IMR-90 (cell line): ENCODE measurements at regions not wholly inside any gene's neighbourhood (a gene's known extent, or its start where the extent isn't known, plus 50 kb on each side); places are given as distances from the start of the nearest gene placed in this dataset.

Experiments
- CEBPB ChIP-seq: IDR thresholded peaks from 2 replicates; pipeline ENCODE4 v1.6.1; 2012; ENCODE audit warnings: low read depth, low read length, improper control_type of control experiment
- FOS ChIP-seq: fragments of 150-350 bp; IDR thresholded peaks from 2 replicates; pipeline ENCODE4 v1.6.1; 2016; ENCODE audit warnings: low read depth, low read length
- MAFK ChIP-seq: IDR thresholded peaks from 2 replicates; pipeline ENCODE4 v1.6.1; 2012; ENCODE audit warnings: low read depth, low read length, improper control_type of control experiment
- NFE2L2 ChIP-seq: fragments of 150-350 bp; IDR thresholded peaks from 2 replicates; pipeline ENCODE4 v1.6.1; 2016; ENCODE audit warnings: low read depth, mild to moderate bottlenecking, low read length
- POLR2A ChIP-seq: IDR thresholded peaks from 2 replicates; pipeline ENCODE4 v1.6.1; 2012; ENCODE audit warnings: mild to moderate bottlenecking, low read depth, low read length
- RAD21 ChIP-seq: IDR thresholded peaks from 2 replicates; pipeline ENCODE4 v1.6.1; 2012; ENCODE audit warnings: low read length, improper control_type of control experiment
- SMC3 ChIP-seq: fragments of 150-350 bp; IDR thresholded peaks from 2 replicates; pipeline ENCODE4 v1.6.1; 2016; ENCODE audit warnings: low read depth, mild to moderate bottlenecking, antibody characterized with exemption, low read length, moderate library complexity
- TF ChIP-seq, protein P1 (sequence below): conservative IDR thresholded peaks from 2 replicates; pipeline ENCODE4 v1.5.1; 2012; ENCODE audit warnings: mild to moderate bottlenecking, low read depth, low read length, improper control_type of control experiment
- TF ChIP-seq, protein P2 (sequence below): fragments of 150-350 bp; IDR thresholded peaks from 2 replicates; pipeline ENCODE4 v1.6.1; 2016; ENCODE audit warnings: low read depth, mild to moderate bottlenecking, low read length, moderate library complexity, borderline replicate concordance

DNA sequence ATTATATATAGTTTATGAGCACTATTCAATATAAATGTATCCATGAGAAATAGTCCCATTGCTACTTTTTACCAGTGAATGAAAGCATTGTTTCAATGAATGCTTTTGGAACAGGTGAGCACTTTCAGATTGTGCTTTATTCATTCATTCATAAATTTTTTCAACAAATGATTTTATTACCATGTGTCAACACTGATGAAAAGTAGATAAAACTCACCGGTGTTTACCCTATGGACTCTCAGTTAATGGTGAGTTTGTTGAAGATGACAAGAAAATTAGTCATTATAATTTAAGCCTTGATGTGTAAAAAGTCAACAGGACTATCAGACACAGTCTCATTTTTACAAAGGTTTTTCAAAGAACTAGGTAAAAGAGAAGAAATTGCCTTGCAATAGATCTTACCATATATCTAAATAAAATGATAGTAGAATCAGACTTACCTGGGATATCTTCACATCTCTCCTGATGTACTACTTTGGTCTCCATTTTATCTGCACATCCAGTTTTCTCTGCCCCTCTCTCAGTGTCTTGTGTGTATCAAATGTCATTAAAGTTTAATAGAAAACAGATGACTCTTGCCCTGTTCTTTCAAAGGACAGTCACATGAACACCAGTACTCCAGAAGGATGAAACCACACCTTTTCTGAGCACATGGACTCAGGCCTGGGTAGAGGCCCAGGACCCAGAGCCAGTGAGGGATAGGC is 325.3 kb upstream of the RND3 start:
- TF ChIP-seq POLR2A, result no peak
- TF ChIP-seq, protein P1, sequence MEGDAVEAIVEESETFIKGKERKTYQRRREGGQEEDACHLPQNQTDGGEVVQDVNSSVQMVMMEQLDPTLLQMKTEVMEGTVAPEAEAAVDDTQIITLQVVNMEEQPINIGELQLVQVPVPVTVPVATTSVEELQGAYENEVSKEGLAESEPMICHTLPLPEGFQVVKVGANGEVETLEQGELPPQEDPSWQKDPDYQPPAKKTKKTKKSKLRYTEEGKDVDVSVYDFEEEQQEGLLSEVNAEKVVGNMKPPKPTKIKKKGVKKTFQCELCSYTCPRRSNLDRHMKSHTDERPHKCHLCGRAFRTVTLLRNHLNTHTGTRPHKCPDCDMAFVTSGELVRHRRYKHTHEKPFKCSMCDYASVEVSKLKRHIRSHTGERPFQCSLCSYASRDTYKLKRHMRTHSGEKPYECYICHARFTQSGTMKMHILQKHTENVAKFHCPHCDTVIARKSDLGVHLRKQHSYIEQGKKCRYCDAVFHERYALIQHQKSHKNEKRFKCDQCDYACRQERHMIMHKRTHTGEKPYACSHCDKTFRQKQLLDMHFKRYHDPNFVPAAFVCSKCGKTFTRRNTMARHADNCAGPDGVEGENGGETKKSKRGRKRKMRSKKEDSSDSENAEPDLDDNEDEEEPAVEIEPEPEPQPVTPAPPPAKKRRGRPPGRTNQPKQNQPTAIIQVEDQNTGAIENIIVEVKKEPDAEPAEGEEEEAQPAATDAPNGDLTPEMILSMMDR, result no peak
- TF ChIP-seq, protein P2, sequence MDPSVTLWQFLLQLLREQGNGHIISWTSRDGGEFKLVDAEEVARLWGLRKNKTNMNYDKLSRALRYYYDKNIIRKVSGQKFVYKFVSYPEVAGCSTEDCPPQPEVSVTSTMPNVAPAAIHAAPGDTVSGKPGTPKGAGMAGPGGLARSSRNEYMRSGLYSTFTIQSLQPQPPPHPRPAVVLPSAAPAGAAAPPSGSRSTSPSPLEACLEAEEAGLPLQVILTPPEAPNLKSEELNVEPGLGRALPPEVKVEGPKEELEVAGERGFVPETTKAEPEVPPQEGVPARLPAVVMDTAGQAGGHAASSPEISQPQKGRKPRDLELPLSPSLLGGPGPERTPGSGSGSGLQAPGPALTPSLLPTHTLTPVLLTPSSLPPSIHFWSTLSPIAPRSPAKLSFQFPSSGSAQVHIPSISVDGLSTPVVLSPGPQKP, result no peak
- no peak for TF ChIP-seq MAFK
- TF ChIP-seq SMC3, result no peak
- TF ChIP-seq NFE2L2, result no peak
- TF ChIP-seq CEBPB, result no peak
- TF ChIP-seq RAD21, result no peak
- TF ChIP-seq FOS, result no peak
